BJ (cell line): ENCODE measurements at regions not wholly inside any gene's neighbourhood (a gene's known extent, or its start where the extent isn't known, plus 50 kb on each side); places are given as distances from the start of the nearest gene placed in this dataset.

ENCODE experiments used
- CTCF ChIA-PET: fragments of 350-600 bp; formaldehyde crosslinking; extraction: SDS; loops from one replicate; lab custom pipeline; 2021; ENCODE audit warnings: antibody characterized with exemption, inconsistent platforms; lab: Yijun Ruan, JAX
- POLR2A ChIA-PET: fragments of 300-600 bp; sonication (Branson Sonifier 250); formaldehyde crosslinking; extraction: SDS; loops from one replicate; lab custom pipeline; 2021; ENCODE audit warnings: antibody characterized with exemption; lab: Charles Lee
- DNase-seq: peaks from one replicate; pipeline ENCODE4 v3.0.0-alpha.2; 2011; ENCODE audit warnings: low read depth
- H3K27me3 ChIP-seq: 2 replicates; pipeline ENCODE4 v1.6.0; 2011; ENCODE audit warnings: low read length; ENCODE audit not compliant: control insufficient read depth, insufficient read depth
- H3K36me3 ChIP-seq: 2 replicates; pipeline ENCODE4 v1.5.1; 2011; ENCODE audit warnings: low read length; ENCODE audit not compliant: control insufficient read depth, insufficient read depth
- H3K4me3 ChIP-seq: 2 replicates; pipeline ENCODE4 v1.5.1; 2011; ENCODE audit warnings: low read depth, mild to moderate bottlenecking, control low read depth, low read length
- TF ChIP-seq, protein P1 (sequence below): IDR thresholded peaks from 2 replicates; pipeline ENCODE4 v1.5.1; 2011; ENCODE audit warnings: low read depth, mild to moderate bottlenecking, control low read depth, inconsistent platforms, low read length, moderate library complexity; ENCODE audit not compliant: insufficient read depth

DNA sequence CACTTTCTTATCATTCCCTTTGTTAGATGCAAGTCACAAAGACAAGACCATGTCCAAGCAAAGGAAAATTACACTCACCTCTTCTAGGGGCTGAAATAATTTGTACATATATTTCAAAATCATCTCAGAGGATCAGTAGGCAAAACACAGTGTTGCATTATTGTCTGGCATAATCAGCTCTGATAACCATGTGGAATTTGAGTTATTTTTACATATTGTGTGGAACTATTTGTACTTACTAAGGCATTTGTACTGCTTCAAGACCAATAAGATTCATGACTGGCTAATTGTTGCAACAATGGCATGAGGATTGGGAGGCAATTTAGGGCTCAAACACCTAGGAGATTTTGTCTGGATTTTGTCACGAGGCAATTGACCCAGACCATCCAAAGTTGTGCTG, 1716.4 kb downstream of the BRINP3 start:
- TF ChIP-seq, protein P1, sequence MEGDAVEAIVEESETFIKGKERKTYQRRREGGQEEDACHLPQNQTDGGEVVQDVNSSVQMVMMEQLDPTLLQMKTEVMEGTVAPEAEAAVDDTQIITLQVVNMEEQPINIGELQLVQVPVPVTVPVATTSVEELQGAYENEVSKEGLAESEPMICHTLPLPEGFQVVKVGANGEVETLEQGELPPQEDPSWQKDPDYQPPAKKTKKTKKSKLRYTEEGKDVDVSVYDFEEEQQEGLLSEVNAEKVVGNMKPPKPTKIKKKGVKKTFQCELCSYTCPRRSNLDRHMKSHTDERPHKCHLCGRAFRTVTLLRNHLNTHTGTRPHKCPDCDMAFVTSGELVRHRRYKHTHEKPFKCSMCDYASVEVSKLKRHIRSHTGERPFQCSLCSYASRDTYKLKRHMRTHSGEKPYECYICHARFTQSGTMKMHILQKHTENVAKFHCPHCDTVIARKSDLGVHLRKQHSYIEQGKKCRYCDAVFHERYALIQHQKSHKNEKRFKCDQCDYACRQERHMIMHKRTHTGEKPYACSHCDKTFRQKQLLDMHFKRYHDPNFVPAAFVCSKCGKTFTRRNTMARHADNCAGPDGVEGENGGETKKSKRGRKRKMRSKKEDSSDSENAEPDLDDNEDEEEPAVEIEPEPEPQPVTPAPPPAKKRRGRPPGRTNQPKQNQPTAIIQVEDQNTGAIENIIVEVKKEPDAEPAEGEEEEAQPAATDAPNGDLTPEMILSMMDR: no peak
- Histone ChIP-seq H3K4me3 (no peak overlapping the region), H3K36me3 (no peaks in the 10 kb centered on the region), H3K27me3 (no peaks in the 10 kb centered on the region)
- POLR2A ChIA-PET: no interaction called here
- no peak for DNase-seq
- CTCF ChIA-PET: no interaction called here

DNA sequence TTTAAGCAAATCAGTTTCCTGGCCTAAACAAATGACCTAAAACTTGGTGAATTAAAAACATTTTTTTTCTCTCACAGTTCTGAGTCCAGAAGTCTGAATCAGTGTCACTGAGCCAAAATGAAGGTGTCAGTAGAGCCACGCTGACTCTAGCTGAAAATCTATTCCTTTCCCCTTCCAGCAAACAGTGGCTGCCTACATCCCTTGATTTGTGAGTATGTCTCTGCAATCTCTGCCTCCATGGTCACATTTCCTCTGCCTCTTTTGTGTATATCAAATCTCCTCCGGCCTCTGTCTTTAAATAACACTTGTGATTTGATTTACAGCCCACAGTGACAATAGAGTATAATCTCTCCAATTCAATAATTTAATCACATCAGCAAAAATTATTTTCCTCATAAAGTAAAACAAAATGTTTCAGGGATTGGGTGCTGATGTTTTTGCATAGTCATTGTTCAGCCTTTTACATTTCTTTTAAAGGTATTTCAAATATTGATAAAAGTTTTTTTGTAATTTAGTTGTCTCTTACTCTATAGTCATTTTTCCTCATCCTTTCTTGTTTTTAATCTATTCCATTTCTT, 1715.4 kb downstream of the BRINP3 start:
- POLR2A ChIA-PET: no interaction called here
- CTCF ChIA-PET: no interaction called here

DNA sequence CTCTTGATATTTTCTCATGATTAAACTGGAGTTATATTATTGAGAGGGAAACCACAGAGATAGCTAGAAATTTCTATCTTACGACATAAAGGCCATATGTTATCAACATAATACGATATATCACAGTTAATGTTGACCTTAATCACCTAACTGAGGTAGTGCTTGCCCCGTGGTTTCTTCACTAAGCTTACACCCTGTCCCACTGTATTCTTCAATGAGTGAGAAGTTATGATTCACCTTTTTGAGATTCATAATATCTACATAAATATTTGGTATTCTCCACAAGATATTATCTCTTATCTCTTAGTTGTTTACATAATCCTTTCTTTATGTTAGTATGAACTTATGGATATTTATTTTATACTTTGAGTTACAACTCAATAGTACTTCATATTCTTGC, 1714.1 kb downstream of the BRINP3 start:
- ChIA-PET POLR2A (no interaction called here), CTCF (no interaction called here)
- no peaks in the 10 kb centered on the region for H3K36me3 ChIP-seq
- no peaks in the 10 kb centered on the region for H3K27me3 ChIP-seq
- DNase-seq: no peak
- TF ChIP-seq, protein P1: no peak
- no peak overlapping the region for H3K4me3 ChIP-seq

More for the DNA sequence above, 1715.4 kb downstream of the BRINP3 start:
- no peak for DNase-seq
- Histone ChIP-seq H3K4me3 (no peak overlapping the region), H3K27me3 (no peaks in the 10 kb centered on the region), H3K36me3 (no peaks in the 10 kb centered on the region)
- TF ChIP-seq, protein P1: no peak

DNA sequence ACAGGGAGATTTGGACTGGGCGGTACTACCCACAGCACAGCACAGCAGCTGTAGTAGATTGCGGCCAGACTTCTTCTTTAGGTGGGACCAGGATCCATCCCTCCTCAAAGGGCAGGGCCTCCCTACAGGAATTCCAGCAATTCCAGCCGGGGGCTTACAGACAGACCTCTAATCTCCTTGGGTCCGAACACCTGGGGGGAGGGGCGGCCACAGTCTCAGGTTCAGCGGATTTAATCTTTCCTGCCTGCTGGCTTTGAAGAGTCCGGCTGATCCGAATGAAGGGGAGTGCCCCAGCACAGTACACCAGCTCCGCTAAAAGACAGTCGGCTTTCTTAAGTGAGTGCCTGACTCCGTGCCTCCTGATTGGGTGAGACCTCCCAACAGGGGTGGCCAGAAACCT, 1708.5 kb downstream of the BRINP3 start:
- no peak overlapping the region for H3K4me3 ChIP-seq
- no peak for DNase-seq
- no peaks in the 10 kb centered on the region for H3K27me3 ChIP-seq
- H3K36me3 ChIP-seq: no peaks in the 10 kb centered on the region
- ChIA-PET CTCF (no interaction called here), POLR2A (no interaction called here)
- TF ChIP-seq, protein P1: no peak

DNA sequence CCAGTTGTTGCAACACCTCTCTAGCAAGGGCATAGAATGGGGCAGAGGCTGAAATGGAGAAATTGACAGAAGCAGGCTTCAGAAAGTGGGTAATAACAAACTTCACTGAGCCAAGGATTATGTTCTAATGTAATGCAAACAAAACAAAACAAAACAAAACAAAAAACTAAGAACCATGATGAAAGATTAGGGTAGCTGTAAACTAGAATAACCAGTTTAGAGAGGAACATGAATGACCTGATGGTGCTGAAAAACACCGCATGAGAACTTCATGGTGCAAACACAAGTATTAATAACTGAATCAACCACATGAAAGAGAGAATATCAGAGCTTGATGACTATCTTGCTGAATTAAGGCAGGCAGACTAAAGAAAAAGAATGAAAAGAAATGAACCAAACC, 1707.7 kb downstream of the BRINP3 start:
- TF ChIP-seq, protein P1: no peak
- DNase-seq: no peak
- H3K27me3 ChIP-seq: no peaks in the 10 kb centered on the region
- no peaks in the 10 kb centered on the region for H3K36me3 ChIP-seq
- ChIA-PET CTCF (no interaction called here), POLR2A (no interaction called here)
- no peak overlapping the region for H3K4me3 ChIP-seq
